HG03442 (cell line): ENCODE measurements at regions not wholly inside any gene's neighbourhood (a gene's known extent, or its start where the extent isn't known, plus 50 kb on each side); places are given as distances from the start of the nearest gene placed in this dataset.
"Not testable (repeated sequence)": the region's sequence is repeated elsewhere in the genome, so short reads cannot be mapped to it uniquely, and the experiment has no call there.

ENCODE experiments used
- ATAC-seq: cut with Tn5 transposase; IDR thresholded peaks from one replicate; pipeline ENCODE4 v1.9.1; 2021; ENCODE audit warnings: mild to moderate bottlenecking, moderate library complexity; ENCODE audit not compliant: unreplicated experiment

DNA sequence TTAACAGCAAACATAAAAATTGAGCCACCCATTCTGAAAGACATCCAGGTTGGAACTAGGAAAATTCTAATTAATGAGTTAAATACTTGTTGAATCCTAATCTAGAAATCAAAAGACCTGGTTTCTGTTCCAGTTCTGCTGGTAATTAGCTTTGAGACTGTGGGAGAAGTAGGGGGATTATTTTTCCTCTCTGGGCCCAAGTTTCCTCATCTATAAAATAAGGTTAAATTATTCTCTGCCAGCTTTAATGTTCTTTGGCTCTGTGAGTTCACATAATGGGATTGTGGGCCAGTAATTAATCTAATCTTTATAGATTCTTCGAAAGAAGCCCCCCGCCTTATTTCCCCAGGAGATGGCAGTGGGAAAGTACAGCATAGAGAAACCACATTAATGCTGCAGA is 104.6 kb downstream of the ENC1 start:
- ATAC-seq = no peak

DNA sequence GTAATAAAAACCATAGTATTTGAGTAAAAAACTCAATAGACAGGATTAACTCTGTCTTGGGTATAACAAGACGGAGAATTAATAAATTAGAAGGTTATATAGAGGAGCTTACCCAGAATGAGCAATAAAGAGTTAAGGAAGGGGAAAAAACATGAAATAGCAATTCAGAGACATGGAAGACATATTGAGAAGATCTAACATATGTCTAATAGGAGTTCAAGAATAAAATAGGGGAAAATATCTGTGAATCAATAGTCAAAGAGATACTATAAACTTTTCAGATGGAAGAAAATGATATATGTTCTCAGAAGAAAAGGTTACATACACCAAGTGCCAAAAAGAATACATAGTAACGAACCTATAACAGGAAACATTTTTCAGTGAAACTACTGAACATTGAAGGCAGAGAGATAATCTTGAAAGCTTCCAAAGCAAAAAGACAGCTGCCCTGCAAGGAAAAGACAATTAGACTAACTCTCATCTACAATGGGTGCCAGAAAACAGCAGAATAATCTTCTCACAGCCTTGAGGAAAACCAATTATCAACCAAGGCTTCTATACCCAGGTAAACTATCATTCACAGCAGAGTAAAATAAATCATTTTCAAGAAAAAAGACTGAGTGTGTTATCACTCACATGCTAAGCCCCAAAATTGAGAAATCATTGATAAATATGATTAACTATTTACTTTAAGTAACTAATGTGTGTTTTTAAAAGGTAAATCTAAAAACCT is 106.0 kb downstream of the ENC1 start:
- ATAC-seq = no peak

DNA sequence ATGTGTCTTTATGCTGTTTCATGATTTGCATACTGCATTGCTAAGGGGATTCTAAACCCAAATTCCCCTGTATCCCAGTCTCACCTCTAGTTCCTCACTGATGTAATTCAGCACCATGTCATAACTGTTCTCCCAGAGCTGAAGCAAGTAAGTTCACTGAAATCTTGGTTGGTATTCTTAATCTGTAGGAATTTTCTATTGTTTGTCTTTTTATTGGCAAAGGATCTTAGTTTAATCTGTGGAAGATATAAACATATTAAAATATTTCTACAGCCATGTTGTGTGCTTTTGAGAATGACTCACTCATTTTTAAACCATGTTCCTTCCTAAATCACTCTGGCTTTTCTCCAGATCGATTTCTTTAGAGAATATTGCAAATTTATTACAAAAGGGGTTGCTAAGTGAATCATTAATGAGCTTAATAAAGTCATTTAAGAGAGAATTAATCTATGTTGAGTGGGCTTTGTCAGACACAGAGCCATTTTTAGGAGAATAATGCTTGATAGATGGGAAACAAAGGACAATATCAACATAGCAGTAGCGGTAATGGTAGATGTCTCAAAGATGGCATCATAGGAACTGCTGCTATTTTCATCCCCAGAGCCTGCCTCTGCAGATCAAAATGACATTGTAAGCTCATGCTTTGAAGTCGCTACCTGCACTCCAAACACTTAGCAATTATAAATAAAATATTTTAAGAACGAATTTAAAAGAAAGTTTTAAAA is 110.0 kb downstream of the ENC1 start:
- no peak for ATAC-seq

DNA sequence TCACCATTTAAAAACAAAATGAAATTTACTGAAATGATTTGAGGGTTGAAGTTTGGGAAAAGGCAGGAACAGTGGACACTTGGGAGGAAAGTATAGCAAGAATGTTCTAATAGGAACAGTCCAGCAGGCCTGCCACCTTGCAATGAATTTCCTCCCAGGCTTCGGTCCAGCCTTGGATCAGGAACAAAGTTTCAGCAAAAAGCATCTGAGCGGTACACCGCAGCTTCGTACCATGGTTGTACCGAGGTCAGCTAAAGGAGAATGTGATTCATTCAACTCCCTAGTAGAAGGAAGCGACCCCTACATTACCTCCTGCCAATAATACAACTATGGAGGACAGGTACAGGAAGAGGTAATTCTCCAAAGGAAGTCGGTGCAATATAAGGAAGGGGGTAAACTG is 111.4 kb downstream of the ENC1 start:
- ATAC-seq = no peak

DNA sequence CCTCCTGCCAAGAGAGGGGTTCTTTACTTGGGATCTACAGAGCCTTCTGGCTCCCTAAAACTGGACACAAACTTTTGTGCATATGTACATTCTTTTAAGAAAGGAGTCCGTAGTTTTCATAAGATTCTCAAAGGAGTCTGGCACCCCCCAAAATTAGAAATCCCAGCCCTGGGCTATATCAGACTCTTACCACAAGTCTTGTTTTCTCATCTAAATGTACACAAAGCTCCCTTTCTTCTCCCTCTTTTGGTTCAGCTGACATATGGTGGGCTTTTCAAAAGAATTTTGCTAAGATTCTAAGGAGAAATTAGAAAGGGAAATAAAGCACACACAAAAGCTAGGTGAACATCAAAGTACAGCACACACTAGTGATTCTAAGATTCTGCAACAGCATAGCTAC is 114.4 kb downstream of the ENC1 start:
- ATAC-seq = no peak

DNA sequence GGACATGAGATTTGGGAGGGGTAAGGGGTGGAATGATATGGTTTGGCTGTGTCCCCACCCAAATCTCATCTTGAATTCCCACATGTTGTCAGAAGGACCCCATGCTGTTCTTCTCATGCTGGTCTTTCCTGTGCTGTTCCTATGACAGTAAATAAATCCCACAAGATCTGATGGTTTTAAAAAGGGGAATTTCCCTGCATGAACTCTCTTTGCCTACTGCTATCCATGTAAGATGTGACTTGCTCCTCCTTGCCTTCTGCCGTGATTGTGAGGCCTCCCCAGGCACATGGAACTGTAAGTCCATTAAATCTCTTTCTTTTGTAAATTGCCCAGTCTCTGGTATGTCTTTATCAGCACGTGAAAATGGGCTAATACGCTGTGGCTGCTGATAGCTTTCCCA is 115.8 kb downstream of the ENC1 start:
- ATAC-seq = not testable (repeated sequence)

DNA sequence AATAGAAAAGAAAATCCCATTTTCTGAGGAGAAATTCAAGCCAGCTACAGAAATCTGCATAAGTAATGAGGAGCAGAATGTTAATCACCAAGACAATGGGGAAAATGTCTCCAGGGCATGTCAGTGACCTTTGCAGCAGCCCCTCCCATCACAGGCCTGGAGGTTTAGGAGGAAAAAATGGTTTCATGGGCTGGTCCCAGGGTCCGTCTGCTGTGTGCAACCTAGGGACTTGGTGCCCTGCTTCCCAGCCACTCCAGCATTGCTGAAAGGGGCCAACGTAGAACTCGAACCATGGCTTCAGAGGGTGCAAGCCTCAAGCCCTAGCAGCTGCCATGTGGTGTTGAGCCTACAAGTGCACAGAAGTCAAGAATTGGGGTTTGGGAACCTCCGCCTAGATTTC is 116.8 kb downstream of the ENC1 start:
- ATAC-seq = not testable (repeated sequence)

DNA sequence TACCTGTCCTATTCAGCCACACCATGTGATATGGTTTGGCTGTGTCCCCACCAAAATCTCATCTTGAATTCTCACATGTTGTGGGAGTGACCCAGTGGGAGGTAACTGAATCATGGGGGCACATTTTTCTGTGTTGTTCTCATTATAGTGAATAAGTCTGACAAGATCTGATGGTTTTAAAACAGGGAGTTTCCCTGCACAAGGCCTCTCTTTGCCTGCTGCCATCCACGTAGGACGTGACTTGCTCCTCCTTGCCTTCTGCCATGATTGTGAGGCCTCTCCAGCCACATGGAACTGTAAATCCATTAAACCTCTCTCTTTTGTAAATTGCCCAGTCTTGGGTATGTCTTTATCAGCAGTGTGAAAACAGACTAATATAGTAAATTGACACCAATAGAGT is 117.7 kb downstream of the ENC1 start:
- ATAC-seq = not testable (repeated sequence)

DNA sequence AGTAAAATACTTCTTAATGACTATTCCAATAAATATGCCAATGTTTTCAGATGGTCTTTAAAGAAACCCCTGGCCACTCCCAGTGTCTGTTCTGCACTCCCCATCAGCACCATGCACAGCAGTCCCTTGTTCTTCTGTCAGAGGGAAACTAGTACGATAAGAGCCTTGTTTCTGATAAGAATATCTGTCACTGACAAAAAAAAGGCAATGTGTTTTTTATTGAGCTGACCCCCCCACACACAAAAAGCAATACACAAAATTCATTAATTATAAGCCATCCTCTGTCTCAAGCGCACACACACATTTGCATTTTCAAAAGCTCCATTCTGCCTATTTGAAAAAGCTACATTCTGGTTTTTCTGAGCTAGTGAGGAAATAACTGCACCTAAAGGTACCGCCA is 119.1 kb downstream of the ENC1 start:
- ATAC-seq = no peak

DNA sequence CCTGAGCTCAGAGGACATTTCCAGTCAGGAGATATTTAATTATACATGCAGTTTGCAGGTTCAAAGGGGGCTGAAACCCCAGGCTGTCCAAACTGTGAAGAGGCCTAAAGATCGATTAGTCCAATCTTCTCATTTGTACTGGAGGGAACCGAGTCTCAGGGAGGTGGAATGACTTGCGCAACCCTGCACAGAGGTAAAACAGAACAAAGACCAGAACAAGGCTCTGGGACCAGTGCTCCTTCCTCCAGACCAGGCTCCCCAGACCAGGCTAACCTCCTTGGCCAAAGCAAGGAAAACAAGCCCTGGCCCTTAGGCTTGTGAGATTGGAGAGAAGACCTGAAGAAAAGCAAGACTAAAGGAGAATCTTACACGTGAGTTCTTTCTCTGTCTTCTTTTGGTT is 120.8 kb downstream of the ENC1 start:
- ATAC-seq = no peak

DNA sequence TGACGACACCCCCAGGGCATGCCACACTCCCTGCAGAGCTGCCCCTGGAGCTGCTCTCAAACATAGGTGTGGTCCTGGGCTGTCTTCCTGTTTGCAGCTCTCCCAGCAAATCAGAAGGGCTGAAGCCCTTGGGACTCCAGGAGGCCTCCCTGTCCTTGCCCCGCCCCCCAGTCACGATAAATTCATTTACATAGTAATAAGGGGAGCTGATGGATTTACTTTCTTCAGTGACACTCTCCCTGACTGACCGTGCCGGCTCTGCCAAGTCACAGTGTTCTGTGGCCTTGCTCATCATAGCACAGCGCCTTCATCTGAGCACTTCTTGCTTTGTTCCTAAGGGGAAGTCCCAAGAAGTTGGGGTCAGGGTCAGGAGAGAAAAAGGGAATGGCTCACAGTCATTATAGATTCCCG is 121.4 kb downstream of the ENC1 start:
- no peak for ATAC-seq

DNA sequence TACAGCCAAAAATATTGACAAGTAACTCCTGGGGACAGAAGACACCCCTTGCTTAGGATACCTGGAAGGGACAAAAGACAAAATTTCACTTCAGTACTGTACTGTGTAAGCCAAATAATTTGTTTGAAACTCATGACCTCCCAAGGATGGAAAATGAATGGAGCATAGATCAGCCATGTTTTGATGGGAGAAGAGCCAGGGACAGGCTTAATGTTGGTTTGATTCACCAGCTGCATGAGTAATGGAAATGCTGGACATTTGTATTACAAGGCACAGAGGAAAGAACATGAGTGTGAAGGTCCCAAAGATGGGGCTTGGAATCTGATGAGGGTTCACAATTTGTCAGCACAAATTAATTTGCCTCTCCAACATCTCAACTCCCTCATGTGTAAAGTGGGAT is 122.8 kb downstream of the ENC1 start:
- ATAC-seq = no peak

DNA sequence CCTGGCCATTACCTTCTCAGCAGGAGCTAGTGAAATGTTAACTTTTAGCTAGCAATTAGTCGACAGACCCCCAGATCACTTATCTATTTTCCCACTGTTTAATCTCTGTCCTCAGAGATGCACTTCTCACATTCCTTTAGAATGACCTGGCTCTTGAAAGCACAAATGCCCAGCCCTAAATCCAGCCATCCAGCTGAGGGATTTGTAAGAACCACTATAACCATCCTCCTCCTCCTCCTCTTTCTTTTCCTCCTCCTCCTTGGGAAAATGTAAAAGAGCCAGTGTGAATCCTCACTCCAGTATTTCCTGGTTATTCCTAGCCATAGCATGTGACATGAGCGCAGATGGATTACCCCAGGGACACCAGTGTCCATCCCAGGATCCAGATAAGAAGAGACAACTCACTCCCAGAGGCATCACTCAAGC is 124.3 kb downstream of the ENC1 start:
- ATAC-seq = no peak

DNA sequence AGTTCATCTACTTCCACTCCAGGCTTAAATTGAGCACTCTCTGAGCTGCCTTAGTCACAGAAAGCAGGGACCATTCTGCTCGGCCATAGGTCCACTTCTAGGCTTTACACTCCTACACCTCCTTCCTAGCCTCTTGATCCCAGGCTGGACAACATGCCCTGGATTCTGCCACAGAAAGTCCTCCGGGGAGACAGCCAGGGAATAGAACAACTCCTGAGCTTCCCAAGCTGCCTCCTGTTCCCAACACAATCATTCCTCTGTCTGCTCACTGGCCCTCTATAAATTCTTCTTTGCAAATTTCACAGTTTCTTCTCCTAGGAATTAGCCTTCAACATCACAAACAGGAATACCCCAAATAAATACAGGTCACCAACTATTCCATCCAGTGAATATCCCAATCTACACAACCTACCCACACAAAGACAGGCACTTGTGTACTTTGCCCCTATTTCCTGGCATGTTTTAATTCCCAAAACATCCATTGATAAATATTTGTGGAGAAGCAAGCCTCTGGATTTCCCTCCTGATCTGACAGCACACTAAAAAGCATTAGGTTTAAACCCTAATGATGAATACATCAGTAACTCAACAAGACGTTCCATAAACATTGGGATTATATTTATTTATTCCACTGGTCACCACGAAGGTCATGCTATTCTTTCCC is 125.5 kb downstream of the ENC1 start:
- ATAC-seq = no peak

DNA sequence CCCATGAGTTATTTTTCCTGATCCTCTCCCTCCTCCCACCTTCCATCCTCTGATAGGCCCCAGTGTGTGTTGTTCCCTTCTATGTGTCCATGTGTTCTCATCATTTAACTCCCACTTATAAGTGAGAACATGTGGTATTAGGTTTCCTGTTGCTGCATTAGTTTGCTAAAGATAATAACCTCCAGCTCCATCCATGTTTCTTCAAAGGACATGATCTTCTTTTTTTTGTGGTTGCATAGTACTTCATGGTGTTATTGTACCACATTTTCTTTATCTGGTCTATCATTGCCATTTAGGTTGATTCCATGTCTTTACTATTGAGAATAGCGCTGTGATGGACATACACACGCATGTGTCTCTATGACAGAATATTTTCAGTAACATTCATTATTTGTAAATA is 128.8 kb downstream of the ENC1 start:
- not testable (repeated sequence) for ATAC-seq

DNA sequence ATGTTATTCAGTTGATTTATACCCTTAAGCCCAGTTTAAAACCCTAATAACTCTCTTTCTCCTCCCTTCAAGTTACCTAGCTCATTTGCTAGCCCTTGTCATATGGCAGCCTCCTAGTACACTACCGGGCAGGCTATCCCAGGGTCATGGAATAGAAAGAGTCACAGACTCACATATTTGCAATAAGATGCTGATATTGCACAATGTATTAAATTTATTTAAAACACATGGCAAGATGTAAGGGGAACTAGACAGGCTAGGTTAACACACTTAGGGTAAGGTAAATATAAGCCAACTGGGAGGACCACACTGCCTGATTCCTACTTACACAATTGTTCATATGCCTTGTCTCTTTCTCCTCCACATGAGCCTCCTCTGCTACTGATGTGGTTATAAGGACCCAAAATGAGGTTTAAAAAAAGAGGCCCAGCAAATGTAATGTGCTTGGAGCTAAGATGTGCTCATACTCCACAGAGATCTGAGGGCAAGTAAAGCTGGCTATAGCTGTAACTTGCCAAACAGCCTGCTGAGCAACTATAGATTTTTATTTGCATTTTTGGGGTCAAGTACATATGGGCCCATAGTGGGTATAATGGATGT is 130.0 kb downstream of the ENC1 start:
- ATAC-seq = no peak

DNA sequence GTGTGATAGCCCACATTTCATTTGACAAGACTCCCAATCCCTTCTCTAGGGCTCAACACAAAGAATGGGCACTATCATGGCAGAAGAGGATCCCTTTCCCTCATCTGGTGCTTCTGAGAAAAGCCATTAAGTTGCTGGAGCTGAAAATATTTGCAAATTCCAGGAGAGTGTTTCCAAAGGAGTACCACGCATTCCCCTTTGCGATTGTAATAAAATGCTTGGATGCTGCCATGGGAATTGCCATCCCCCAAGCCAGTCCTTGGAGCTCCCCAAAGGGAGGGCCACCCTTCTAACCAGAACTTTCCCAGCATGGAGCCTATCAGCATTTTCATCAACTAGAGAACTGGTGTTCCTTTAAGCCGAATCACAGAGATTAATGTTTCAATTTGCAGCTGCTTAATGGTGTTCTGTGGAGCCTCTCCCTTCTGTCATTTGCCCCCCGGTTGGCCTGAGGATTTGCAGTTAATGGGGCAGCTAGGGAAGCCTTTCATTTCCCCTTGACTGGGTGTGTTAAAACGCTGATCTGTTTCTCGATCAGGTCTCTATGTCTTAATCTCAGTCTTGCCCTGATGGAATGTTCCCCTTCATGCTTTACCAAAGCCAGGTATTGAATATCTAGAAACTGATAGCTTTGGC is 133.0 kb downstream of the ENC1 start:
- ATAC-seq = no peak

DNA sequence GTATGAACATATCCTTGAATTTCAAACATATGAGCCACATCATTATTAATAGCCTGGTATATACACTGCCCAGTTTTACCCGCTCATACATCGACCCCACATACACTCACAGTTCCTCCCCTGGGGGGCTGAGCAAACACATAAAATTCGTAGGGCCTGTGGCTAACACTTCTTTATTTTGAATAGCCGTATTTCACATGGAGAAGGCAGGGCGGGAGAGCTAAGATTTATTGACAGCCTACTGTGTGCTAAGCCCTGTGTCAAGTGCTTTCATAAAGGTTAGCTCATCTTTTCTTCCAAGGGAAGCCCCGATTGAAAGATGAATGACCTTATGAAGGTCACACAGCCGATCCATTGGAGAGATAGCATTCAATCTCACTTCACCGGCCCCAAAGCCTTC is 134.4 kb downstream of the ENC1 start:
- ATAC-seq = no peak

DNA sequence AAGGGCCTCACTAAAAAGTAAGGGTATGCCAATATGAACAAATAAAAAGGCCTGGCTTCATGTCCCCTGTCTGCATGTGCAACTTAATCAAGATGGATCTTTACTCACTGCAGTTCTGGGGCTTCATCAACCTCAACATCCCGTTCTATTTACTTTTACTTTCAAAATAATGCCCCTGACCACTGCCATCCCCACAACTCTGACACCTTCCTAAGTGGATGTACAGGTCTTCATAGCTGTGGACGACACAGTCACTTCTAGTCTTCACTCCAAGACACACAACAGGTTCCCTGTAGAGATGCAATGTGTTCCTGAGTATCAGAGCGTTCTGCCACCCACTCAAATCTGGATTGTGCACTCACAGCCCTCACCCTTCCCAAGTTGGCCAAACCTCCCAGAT is 136.1 kb downstream of the ENC1 start:
- no peak for ATAC-seq

DNA sequence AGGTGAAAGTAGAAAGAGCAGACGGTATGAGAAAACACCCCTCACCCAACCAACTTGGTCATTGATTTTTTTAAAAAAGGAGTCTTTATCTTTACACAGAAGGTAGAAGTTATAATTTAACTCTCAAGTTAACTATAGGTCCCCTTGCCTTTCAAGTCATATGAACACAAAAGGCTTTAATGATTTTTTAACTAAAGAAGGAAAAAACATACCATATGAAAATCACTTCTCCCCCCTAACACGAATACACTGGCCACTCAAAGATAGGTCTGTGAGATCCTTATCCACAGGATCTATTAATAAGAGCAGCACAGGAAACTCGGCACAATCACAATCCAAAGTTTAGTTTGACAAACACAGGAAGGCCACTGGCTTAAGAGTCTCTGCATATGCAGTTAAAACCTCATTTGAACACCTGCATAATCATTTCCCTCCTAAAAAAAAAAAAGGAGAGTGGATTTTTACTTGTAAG is 138.0 kb downstream of the ENC1 start:
- no peak for ATAC-seq
